B cell (primary cell): ENCODE measurements at regions not wholly inside any gene's neighbourhood (a gene's known extent, or its start where the extent isn't known, plus 50 kb on each side); places are given as distances from the start of the nearest gene placed in this dataset.

Source experiments
- EZH2 ChIP-seq: IDR thresholded peaks from 2 replicates; pipeline ENCODE4 v1.6.1; 2012; ENCODE audit warnings: borderline replicate concordance, low read depth, mild to moderate bottlenecking, moderate library complexity, low read length; ENCODE audit not compliant: insufficient read depth, poor library complexity, severe bottlenecking
- TF ChIP-seq, protein P1 (sequence below): fragments of 200-600 bp; IDR thresholded peaks from one replicate; pipeline ENCODE4 v1.8.0; 2022; ENCODE audit warnings: antibody characterized with exemption, mild to moderate bottlenecking

GRCh38 chr20:57920971-57921370 is 211.2 kb upstream of the PMEPA1 start:
- TF ChIP-seq, protein P1, sequence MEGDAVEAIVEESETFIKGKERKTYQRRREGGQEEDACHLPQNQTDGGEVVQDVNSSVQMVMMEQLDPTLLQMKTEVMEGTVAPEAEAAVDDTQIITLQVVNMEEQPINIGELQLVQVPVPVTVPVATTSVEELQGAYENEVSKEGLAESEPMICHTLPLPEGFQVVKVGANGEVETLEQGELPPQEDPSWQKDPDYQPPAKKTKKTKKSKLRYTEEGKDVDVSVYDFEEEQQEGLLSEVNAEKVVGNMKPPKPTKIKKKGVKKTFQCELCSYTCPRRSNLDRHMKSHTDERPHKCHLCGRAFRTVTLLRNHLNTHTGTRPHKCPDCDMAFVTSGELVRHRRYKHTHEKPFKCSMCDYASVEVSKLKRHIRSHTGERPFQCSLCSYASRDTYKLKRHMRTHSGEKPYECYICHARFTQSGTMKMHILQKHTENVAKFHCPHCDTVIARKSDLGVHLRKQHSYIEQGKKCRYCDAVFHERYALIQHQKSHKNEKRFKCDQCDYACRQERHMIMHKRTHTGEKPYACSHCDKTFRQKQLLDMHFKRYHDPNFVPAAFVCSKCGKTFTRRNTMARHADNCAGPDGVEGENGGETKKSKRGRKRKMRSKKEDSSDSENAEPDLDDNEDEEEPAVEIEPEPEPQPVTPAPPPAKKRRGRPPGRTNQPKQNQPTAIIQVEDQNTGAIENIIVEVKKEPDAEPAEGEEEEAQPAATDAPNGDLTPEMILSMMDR: no peak
- TF ChIP-seq EZH2: no peak
